ENCODE measurements at regions not wholly inside any gene's neighbourhood (a gene's known extent, or its start where the extent isn't known, plus 50 kb on each side); places are given as distances from the start of the nearest gene placed in this dataset.

DNA sequence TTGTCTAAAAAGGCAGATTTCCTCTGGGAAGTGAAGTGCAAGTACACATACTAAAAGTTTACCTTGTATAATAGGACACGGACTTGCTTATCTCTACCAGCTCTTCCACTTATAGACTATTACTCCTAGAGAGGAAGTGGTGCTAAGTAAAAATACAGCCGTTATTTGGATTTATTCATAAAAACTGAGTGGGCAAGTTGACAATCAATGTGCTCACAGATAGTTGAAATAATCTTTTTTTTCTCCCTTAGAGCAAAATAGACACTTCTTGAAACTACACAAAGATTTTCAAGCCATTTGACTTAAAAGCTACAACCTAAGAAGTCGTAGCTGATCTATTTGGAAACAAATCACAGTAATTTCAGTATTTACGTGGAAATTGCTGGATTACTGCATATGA, 2584.7 kb upstream of the PCDH20 start:
- TF ChIP-seq SMC3 (IDR thresholded peaks at IDR 0.05; ENCODE audit: low read depth, low read length) (no peak), MAFK (IDR thresholded peaks at IDR 0.05; ENCODE audit: low read depth, low read length) (no peak), MAZ (IDR thresholded peaks at IDR 0.05; ENCODE audit: borderline replicate concordance, low read depth, low read length) (no peak), BHLHE40 (IDR thresholded peaks at IDR 0.05; ENCODE audit: low read depth, low read length) (no peak), CEBPB (IDR thresholded peaks at IDR 0.05; ENCODE audit: low read depth, low read length) (no peak), CHD1 (IDR thresholded peaks at IDR 0.05; ENCODE audit: low read depth, low read length) (no peak), RFX5 (IDR thresholded peaks at IDR 0.05; ENCODE audit: low read depth, low read length) (no peak), FOS (IDR thresholded peaks at IDR 0.05; ENCODE audit: low read depth, low read length) (no peak), POLR2A (IDR thresholded peaks at IDR 0.05; ENCODE audit: low read depth, low read length) (no peak), RCOR1 (IDR thresholded peaks at IDR 0.05; ENCODE audit: insufficient replicate concordance, low read length) (no peak), RAD21 (IDR thresholded peaks at IDR 0.05; ENCODE audit: low read length) (no peak), MXI1 (IDR thresholded peaks at IDR 0.05; ENCODE audit: borderline replicate concordance, low read depth, low read length) (no peak), NFE2L2 (IDR thresholded peaks at IDR 0.05; ENCODE audit: low read depth, low read length) (no peak)
- TF ChIP-seq, protein P1, sequence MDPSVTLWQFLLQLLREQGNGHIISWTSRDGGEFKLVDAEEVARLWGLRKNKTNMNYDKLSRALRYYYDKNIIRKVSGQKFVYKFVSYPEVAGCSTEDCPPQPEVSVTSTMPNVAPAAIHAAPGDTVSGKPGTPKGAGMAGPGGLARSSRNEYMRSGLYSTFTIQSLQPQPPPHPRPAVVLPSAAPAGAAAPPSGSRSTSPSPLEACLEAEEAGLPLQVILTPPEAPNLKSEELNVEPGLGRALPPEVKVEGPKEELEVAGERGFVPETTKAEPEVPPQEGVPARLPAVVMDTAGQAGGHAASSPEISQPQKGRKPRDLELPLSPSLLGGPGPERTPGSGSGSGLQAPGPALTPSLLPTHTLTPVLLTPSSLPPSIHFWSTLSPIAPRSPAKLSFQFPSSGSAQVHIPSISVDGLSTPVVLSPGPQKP (IDR thresholded peaks at IDR 0.05; ENCODE audit: borderline replicate concordance, low read depth, low read length) = no peak
- TF ChIP-seq, protein P2, sequence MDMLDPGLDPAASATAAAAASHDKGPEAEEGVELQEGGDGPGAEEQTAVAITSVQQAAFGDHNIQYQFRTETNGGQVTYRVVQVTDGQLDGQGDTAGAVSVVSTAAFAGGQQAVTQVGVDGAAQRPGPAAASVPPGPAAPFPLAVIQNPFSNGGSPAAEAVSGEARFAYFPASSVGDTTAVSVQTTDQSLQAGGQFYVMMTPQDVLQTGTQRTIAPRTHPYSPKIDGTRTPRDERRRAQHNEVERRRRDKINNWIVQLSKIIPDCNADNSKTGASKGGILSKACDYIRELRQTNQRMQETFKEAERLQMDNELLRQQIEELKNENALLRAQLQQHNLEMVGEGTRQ (IDR thresholded peaks at IDR 0.05; ENCODE audit: low read depth, low read length) = no peak
- in situ Hi-C loops (cut with MboI; ENCODE audit: low sequenced_read_pairs) (no loop called here), intact Hi-C loops (cut with micrococcal nuclease) (no loop called here), dilution Hi-C loops (cut with HindIII; ENCODE audit: low sequenced_read_pairs, unreplicated experiment) (no loop called here)
- H3K4me1 ChIP-seq (ENCODE audit: control insufficient read depth, insufficient read depth, low read length) = no peaks in the 10 kb centered on the region
- H3K4ac ChIP-seq (ENCODE audit: low read depth, low read length) = no peak overlapping the region
- no peak overlapping the region for H2AK5ac ChIP-seq (ENCODE audit: low read depth, low read length)
- no peaks in the 10 kb centered on the region for H4K20me1 ChIP-seq (ENCODE audit: insufficient read depth, low read length)
- H3K9me1 ChIP-seq (ENCODE audit: insufficient read depth, low read length) = no peaks in the 10 kb centered on the region
- ATAC-seq (ENCODE audit: low read depth) = no peak
- H4K5ac ChIP-seq (ENCODE audit: low read depth, low read length) = no peak overlapping the region
- no peak overlapping the region for H4K8ac ChIP-seq (ENCODE audit: low read depth in 2 of 2, low read length in 2 of 2)
- no peak overlapping the region for H3K4me3 ChIP-seq (ENCODE audit: insufficient read depth, low read depth, low read length)
- no peak overlapping the region for H2BK15ac ChIP-seq (ENCODE audit: low read depth, low read length)
- WGBS, 2 experiments (ENCODE audit: extremely low coverage in 2 of 2, insufficient read length in 1 of 2) = no CpG with 5 or more reads among the region's 4 CpGs
- no peak overlapping the region for H3K4me2 ChIP-seq (ENCODE audit: low read depth, low read length)
- no peak overlapping the region for H2BK5ac ChIP-seq (ENCODE audit: low read depth, low read length, poor library complexity, severe bottlenecking)
- no peak overlapping the region for H3K56ac ChIP-seq (ENCODE audit: extremely low read depth, insufficient read depth, low read length)
- no TSS peak for BruUV-seq (replicated peaks)
- H2BK20ac ChIP-seq (ENCODE audit: low read depth, low read length) = no peak overlapping the region
- no peak overlapping the region for H3K14ac ChIP-seq (replicated peaks; ENCODE audit: low read depth, low read length)
- H3K27me3 ChIP-seq (ENCODE audit: control insufficient read depth, insufficient read depth, low read length) = no peaks in the 10 kb centered on the region
- H3K36me3 ChIP-seq (ENCODE audit: control insufficient read depth, insufficient read depth, low read length) = no peaks in the 10 kb centered on the region
- no peak overlapping the region for H3K27ac ChIP-seq (ENCODE audit: insufficient read depth, low read length)
- H2AK9ac ChIP-seq (replicated peaks; ENCODE audit: low read depth, low read length, poor library complexity) = no peak overlapping the region
- no peak overlapping the region for H4K91ac ChIP-seq (ENCODE audit: insufficient read depth, low read depth, low read length)
- no peak overlapping the region for H3K9ac ChIP-seq (ENCODE audit: low read depth, low read length)
- H3K18ac ChIP-seq (ENCODE audit: low read depth, low read length) = no peak overlapping the region
- no peaks in the 10 kb centered on the region for H3K9me3 ChIP-seq (ENCODE audit: control insufficient read depth, insufficient read depth, low read length)
- H2BK120ac ChIP-seq (ENCODE audit: low read depth, low read length) = no peak overlapping the region
- no peak overlapping the region for H2AFZ ChIP-seq (replicated peaks; ENCODE audit: low read length, poor library complexity)
- H3K23ac ChIP-seq (ENCODE audit: low read depth, low read length) = no peak overlapping the region
- CTCF ChIA-PET = interaction anchor here (0.5 kb wide), 1 partner anchor 1412 kb away, joined by 3 read pairs; no protein-coding TSS in a partner anchor
- no peak for DNase-seq
- no peaks in the 10 kb centered on the region for H3K79me1 ChIP-seq (ENCODE audit: low read depth in 1 of 2, low read length in 2 of 2)
- POLR2A ChIA-PET (ENCODE audit: unreplicated experiment) = no interaction called here
